Natural killer cell (primary cell): ENCODE measurements at regions not wholly inside any gene's neighbourhood (a gene's known extent, or its start where the extent isn't known, plus 50 kb on each side); places are given as distances from the start of the nearest gene placed in this dataset.

Experiments
- ATAC-seq, 3 donors: fragments of 150-1000 bp in 2 of 3; fragments of 200-7000 bp in 1 of 3; cut with Tn5 transposase; 1 replicate in 1 of 3; 2 replicates in 2 of 3; pipeline ENCODE4 v1.10.0; 2021; ENCODE audit warnings: mild to moderate bottlenecking in 2 of 3, moderate library complexity in 2 of 3
- DNase-seq, 2 donors: peaks; one replicate each; pipeline versions ENCODE4 v3.0.0 to v3.0.0-alpha.2; 2013 to 2021; ENCODE audit warnings: mixed read lengths in 1 of 2
- H3K27ac ChIP-seq: one replicate; pipeline ENCODE4 v1.5.1; 2013; ENCODE audit warnings: mild to moderate bottlenecking, low read length
- H3K27me3 ChIP-seq: one replicate; pipeline ENCODE4 v1.6.1; 2013; ENCODE audit warnings: low read length; ENCODE audit not compliant: control insufficient read depth, insufficient read depth
- H3K36me3 ChIP-seq: one replicate; pipeline ENCODE4 v1.6.1; 2013; ENCODE audit warnings: low read length; ENCODE audit not compliant: control insufficient read depth, insufficient read depth
- H3K4me1 ChIP-seq: one replicate; pipeline ENCODE4 v1.6.1; 2013; ENCODE audit warnings: low read length; ENCODE audit not compliant: control insufficient read depth, insufficient read depth
- H3K4me3 ChIP-seq: one replicate; pipeline ENCODE4 v1.5.1; 2013; ENCODE audit warnings: low read length
- H3K9me3 ChIP-seq: one replicate; pipeline ENCODE4 v1.6.1; 2013; ENCODE audit warnings: low read length; ENCODE audit not compliant: control insufficient read depth, insufficient read depth
- H3K27ac Mint-ChIP-seq, 2 donors: one replicate each; pipeline ENCODE4 v1.8.0; 2022; ENCODE audit warnings: mild to moderate bottlenecking in 2 of 2, mixed read lengths in 2 of 2, moderate library complexity in 1 of 2
- H3K27me3 Mint-ChIP-seq, 2 donors: one replicate each; pipeline ENCODE4 v1.8.0; 2022; ENCODE audit warnings: low read depth in 2 of 2, mixed read lengths in 2 of 2
- H3K36me3 Mint-ChIP-seq: one replicate; pipeline ENCODE4 v1.8.0; 2022; ENCODE audit warnings: mixed read lengths
- H3K4me1 Mint-ChIP-seq, 2 donors: one replicate each; pipeline ENCODE4 v1.8.0; 2022; ENCODE audit warnings: mixed read lengths in 2 of 2
- H3K4me3 Mint-ChIP-seq: one replicate; pipeline ENCODE4 v1.8.0; 2022; ENCODE audit warnings: mild to moderate bottlenecking, moderate library complexity, mixed read lengths
- H3K9me3 Mint-ChIP-seq, 2 donors: one replicate each; pipeline ENCODE4 v1.8.0; 2022; ENCODE audit warnings: mixed read lengths in 2 of 2
- CTCF ChIP-seq: fragments of 200-600 bp; IDR thresholded peaks from one replicate; pipeline ENCODE4 v1.8.0; 2022; ENCODE audit warnings: antibody characterized with exemption
- WGBS: methylation state at CpG from one replicate; pipeline ENCODE4 v1.1.7; 2013; ENCODE audit warnings: missing lambda C conversion rate; ENCODE audit not compliant: insufficient coverage; 5-methylcytosine and 5-hydroxymethylcytosine counted together
- intact Hi-C: fragments of 100-400 bp; cut with micrococcal nuclease; formaldehyde crosslinking; loops from one replicate; pipeline ENCODE4 v1.14.2; 2022

DNA sequence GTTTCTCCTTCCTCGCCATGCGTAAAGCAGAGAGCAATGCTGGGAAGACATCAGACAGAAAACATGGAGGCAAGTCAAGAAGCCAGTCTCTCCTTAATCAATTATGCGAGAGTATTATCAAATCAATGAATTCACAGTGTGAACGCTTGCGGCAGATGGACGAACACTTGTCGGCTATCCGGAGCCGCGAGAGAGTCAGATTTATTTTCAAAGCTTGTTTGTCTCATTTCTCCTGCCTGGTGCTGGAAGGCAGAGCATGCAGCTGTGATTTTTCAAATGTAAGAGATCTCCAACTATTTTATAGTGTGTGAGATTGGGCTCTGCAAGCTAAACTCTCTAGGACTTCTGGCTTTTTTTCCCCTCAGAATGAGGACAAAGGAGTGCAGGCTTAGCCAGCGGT lies 252.3 kb downstream of the SNX10 start:
- no peak for TF ChIP-seq CTCF
- DNase-seq (no peak), ATAC-seq (no peak)
- H3K27me3 ChIP-seq, result no peaks in the 10 kb centered on the region
- intact Hi-C loops, result no loop called here
- H3K27ac ChIP-seq, result no peak overlapping the region
- H3K27ac Mint-ChIP-seq, result no peak overlapping the region
- no peaks in the 10 kb centered on the region for H3K4me1 Mint-ChIP-seq
- no peak overlapping the region for H3K4me3 Mint-ChIP-seq
- no peak overlapping the region for H3K4me3 ChIP-seq
- no peaks in the 10 kb centered on the region for H3K36me3 Mint-ChIP-seq
- no peaks in the 10 kb centered on the region for H3K36me3 ChIP-seq
- H3K4me1 ChIP-seq, result no peaks in the 10 kb centered on the region
- H3K9me3 ChIP-seq, result no peaks in the 10 kb centered on the region
- WGBS, result 99% methylated on average over 11 of the region's 11 CpGs
- no peaks in the 10 kb centered on the region for H3K9me3 Mint-ChIP-seq
- H3K27me3 Mint-ChIP-seq, result peaks cover 19 to 52% of the 10 kb centered on the region in 2 donors

- DNase-seq (no peak), ATAC-seq (no peak)
- Histone ChIP-seq H3K36me3 (no peaks in the 10 kb centered on the region), H3K27ac (no peak overlapping the region), H3K27me3 (no peaks in the 10 kb centered on the region), H3K9me3 (no peaks in the 10 kb centered on the region), H3K4me1 (no peaks in the 10 kb centered on the region), H3K4me3 (no peak overlapping the region)
- Mint-ChIP-seq H3K27ac (no peak overlapping the region), H3K36me3 (no peaks in the 10 kb centered on the region), H3K27me3 (peaks cover 15 to 52% of the 10 kb centered on the region in 2 donors), H3K4me3 (no peak overlapping the region), H3K9me3 (no peaks in the 10 kb centered on the region), H3K4me1 (no peaks in the 10 kb centered on the region)
- intact Hi-C loops, result no loop called here
- TF ChIP-seq CTCF, result no peak
- 91% methylated on average over 13 of the region's 13 CpGs for whole genome bisulfite sequencing
Observed at GRCh38 chr7:26546508-26547053, 254.9 kb downstream of the SNX10 start.

GRCh38 chr7:26547156-26547555 lies 255.5 kb downstream of the SNX10 start:
- Histone ChIP-seq H3K9me3 (no peaks in the 10 kb centered on the region), H3K4me1 (no peaks in the 10 kb centered on the region), H3K27ac (no peak overlapping the region), H3K27me3 (no peaks in the 10 kb centered on the region), H3K4me3 (no peak overlapping the region), H3K36me3 (no peaks in the 10 kb centered on the region)
- H3K9me3 Mint-ChIP-seq, result no peaks in the 10 kb centered on the region
- DNase-seq (no peak), ATAC-seq (no peak)
- intact Hi-C loops, result no loop called here
- no peak overlapping the region for H3K4me3 Mint-ChIP-seq
- H3K4me1 Mint-ChIP-seq, result no peaks in the 10 kb centered on the region
- H3K36me3 Mint-ChIP-seq, result no peaks in the 10 kb centered on the region
- 84% methylated on average over 3 of the region's 3 CpGs for WGBS
- no peak overlapping the region for H3K27ac Mint-ChIP-seq
- no peak for TF ChIP-seq CTCF
- peaks cover 18 to 51% of the 10 kb centered on the region in 2 donors for H3K27me3 Mint-ChIP-seq

DNA sequence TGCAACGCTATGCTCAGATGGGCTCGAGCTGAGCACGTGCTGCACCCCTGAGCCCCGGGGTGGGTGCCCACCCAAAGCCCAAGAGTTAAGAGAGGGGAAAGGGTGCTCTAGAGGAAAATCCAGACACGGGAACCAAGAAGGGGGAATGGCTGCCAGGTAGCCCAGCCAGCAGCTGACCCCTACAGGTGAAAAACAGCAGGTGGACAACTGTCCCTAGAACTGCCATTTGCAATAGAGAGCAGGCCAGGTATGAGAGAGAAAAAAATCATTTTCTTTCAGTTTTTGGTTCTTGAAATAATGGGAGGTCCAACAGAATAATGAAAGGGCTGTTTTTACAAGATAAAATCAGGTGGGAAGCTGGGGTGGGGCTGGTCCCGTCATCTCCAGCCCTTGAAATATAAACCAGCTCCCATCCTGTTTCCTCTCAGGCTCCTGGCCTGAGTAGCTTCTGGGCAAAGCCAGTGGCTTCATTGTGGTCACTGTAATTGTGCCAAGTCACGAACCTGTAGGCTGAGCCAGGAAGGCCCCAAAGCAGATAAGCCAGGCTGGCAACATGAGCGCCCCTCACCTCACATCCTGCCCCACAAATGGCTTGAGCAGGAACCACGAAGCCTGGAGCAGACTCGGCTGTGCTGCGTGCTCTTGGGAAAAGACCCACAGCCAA lies 257.8 kb downstream of the SNX10 start:
- TF ChIP-seq CTCF, result no peak
- no peaks in the 10 kb centered on the region for H3K27me3 ChIP-seq
- DNase-seq (no peak), ATAC-seq (no peak)
- H3K4me1 ChIP-seq, result no peaks in the 10 kb centered on the region
- no peaks in the 10 kb centered on the region for H3K9me3 ChIP-seq
- intact Hi-C loops, result no loop called here
- H3K36me3 ChIP-seq, result no peaks in the 10 kb centered on the region
- Mint-ChIP-seq H3K4me3 (no peak overlapping the region), H3K36me3 (no peaks in the 10 kb centered on the region), H3K4me1 (no peaks in the 10 kb centered on the region), H3K27me3 (peaks cover 16 to 54% of the 10 kb centered on the region in 2 donors), H3K9me3 (no peaks in the 10 kb centered on the region), H3K27ac (no peak overlapping the region)
- 40% methylated on average over 11 of the region's 11 CpGs for WGBS
- H3K4me3 ChIP-seq, result no peak overlapping the region
- H3K27ac ChIP-seq, result no peak overlapping the region
